B cell (primary cell): ENCODE measurements at regions not wholly inside any gene's neighbourhood (a gene's known extent, or its start where the extent isn't known, plus 50 kb on each side); places are given as distances from the start of the nearest gene placed in this dataset.

Experiments
- CTCF ChIP-seq: fragments of 200-600 bp; IDR thresholded peaks from one replicate; pipeline ENCODE4 v1.8.0; 2022; ENCODE audit warnings: antibody characterized with exemption, mild to moderate bottlenecking
- EZH2 ChIP-seq: IDR thresholded peaks from 2 replicates; pipeline ENCODE4 v1.6.1; 2012; ENCODE audit warnings: borderline replicate concordance, low read depth, mild to moderate bottlenecking, moderate library complexity, low read length; ENCODE audit not compliant: insufficient read depth, poor library complexity, severe bottlenecking

- TF ChIP-seq CTCF, result no peak
- no peak for TF ChIP-seq EZH2
Observed at GRCh38 chrX:69027181-69028005, 137.9 kb downstream of the PJA1 start.
